K562 (cell line): ENCODE measurements at regions not wholly inside any gene's neighbourhood (a gene's known extent, or its start where the extent isn't known, plus 50 kb on each side); places are given as distances from the start of the nearest gene placed in this dataset.

ENCODE experiments used
- ARID1B ChIP-seq: fragments of 450-650 bp; IDR thresholded peaks from 2 replicates; pipeline ENCODE4 v1.6.1; 2016; ENCODE audit warnings: antibody characterized with exemption, mild to moderate bottlenecking, inconsistent platforms
- BCOR ChIP-seq: fragments of 450-650 bp; IDR thresholded peaks from 2 replicates; pipeline ENCODE4 v1.6.1; 2016
- CBFA2T2 ChIP-seq: fragments of 450-650 bp; conservative IDR thresholded peaks from 2 replicates; pipeline ENCODE4 v1.6.1; 2017; ENCODE audit warnings: mild to moderate bottlenecking
- CBFA2T3 ChIP-seq: fragments of 450-650 bp; IDR thresholded peaks from 2 replicates; pipeline ENCODE4 v1.6.1; 2017
- DPF2 ChIP-seq: fragments of 450-650 bp; IDR thresholded peaks from 2 replicates; pipeline ENCODE4 v1.6.1; 2016
- POLR2AphosphoS5 ChIP-seq: IDR thresholded peaks from 2 replicates; pipeline ENCODE4 v1.6.1; 2011; ENCODE audit warnings: mild to moderate bottlenecking, low read depth, low read length, moderate library complexity; ENCODE audit not compliant: control insufficient read depth, insufficient read depth
- SMAD2 ChIP-seq: fragments of 150-350 bp; IDR thresholded peaks from 2 replicates; pipeline ENCODE4 v1.6.1; 2014; ENCODE audit warnings: low read depth, mild to moderate bottlenecking, low read length
- SMARCA4 ChIP-seq: fragments of 450-650 bp; IDR thresholded peaks from 2 replicates; pipeline ENCODE4 v1.6.1; 2016
- SOX6 ChIP-seq: fragments of 450-650 bp; IDR thresholded peaks from 2 replicates; pipeline ENCODE4 v1.6.1; 2014; ENCODE audit warnings: mild to moderate bottlenecking
- TAF9B ChIP-seq: fragments of 450-650 bp; IDR thresholded peaks from 2 replicates; pipeline ENCODE4 v1.6.1; 2018; ENCODE audit warnings: mild to moderate bottlenecking; ENCODE audit not compliant: partially characterized antibody
- TAL1 ChIP-seq: fragments of 450-650 bp; IDR thresholded peaks from 2 replicates; pipeline ENCODE4 v1.6.1; 2016; ENCODE audit warnings: mild to moderate bottlenecking
- TCF3 ChIP-seq: sonication (generic); formaldehyde crosslinking; IDR thresholded peaks from 2 replicates; pipeline ENCODE4 v1.4.0; 2020; ENCODE audit warnings: mild to moderate bottlenecking, missing genetic modification reagents
- TRIM24 ChIP-seq, 2 experiments: fragments of 450-650 bp; IDR thresholded peaks; 2 replicates each; pipeline ENCODE4 v1.6.1; 2016
- WHSC1 ChIP-seq: IDR thresholded peaks from one replicate; pipeline ENCODE4 v1.6.1; 2012; ENCODE audit warnings: low read length, control low read depth, inconsistent platforms
- ZNF586 ChIP-seq: fragments of 450-650 bp; formaldehyde crosslinking; conservative IDR thresholded peaks from 2 replicates; pipeline ENCODE4 v1.4.0; 2020; ENCODE audit warnings: mild to moderate bottlenecking, moderate library complexity
- TF ChIP-seq, protein P1 (sequence below): fragments of 250-450 bp; sonication (Bioruptor Pico); IDR thresholded peaks from 2 replicates; pipeline ENCODE4 v1.6.1; 2021; ENCODE audit warnings: mild to moderate bottlenecking
- TF ChIP-seq, protein P2 (sequence below): fragments of 450-650 bp; IDR thresholded peaks from 2 replicates; pipeline ENCODE4 v1.6.1; 2017; ENCODE audit warnings: antibody characterized with exemption, mild to moderate bottlenecking
- TF ChIP-seq, protein P3 (sequence below): fragments of 450-650 bp; IDR thresholded peaks from 2 replicates; pipeline ENCODE4 v1.6.1; 2016; ENCODE audit warnings: mild to moderate bottlenecking
- TF ChIP-seq, protein P4 (sequence below): fragments of 450-650 bp; IDR thresholded peaks from 2 replicates; pipeline ENCODE4 v1.6.1; 2016; ENCODE audit warnings: antibody characterized with exemption
- TF ChIP-seq, protein P5 (sequence below): IDR thresholded peaks from 3 replicates; pipeline ENCODE4 v1.6.1; 2011; ENCODE audit warnings: borderline replicate concordance, mild to moderate bottlenecking; ENCODE audit not compliant: insufficient read length, insufficient read depth

DNA sequence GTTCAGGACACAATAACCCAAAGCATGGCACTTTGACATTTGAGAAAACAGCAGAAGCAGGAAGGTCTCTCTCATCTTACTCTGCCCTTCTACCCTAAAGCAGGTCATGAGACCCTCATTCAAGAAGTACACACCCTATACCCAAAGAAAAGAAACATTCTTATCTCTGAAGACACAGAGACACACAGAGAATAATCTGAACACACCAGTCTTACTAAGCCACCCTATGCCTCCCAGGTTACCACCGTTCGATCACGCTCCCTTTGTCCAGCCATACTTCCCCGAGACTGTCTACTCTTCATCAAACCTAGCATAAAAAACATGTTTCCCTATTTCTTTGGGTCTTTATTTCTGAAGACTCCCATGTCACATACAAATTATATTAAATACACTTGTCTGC, 66.5 kb upstream of the ANKRD10 start (continued):
- TF ChIP-seq, protein P1, sequence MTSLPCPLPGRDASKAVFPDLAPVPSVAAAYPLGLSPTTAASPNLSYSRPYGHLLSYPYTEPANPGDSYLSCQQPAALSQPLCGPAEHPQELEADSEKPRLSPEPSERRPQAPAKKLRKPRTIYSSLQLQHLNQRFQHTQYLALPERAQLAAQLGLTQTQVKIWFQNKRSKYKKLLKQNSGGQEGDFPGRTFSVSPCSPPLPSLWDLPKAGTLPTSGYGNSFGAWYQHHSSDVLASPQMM: no peak
- TF ChIP-seq POLR2AphosphoS5 (peak; percentile 30; the same call in 1 of the 2 replicates), BCOR (peak; percentile 24; the same call in 1 of the 2 replicates), ZNF586 (no peak), DPF2 (peak; percentile 81), SMAD2 (no peak), SOX6 (peak; percentile 42), WHSC1 (no peak), TCF3 (CRISPR knock-in tag) (peak; percentile 86), CBFA2T2 (peak; percentile 79), SMARCA4 (peak; percentile 71), TAL1 (peak; percentile 83), TAF9B (no peak), TRIM24 (IDR thresholded peaks at IDR 0.05) (peak in 1 of 2 experiments; percentile 65; a peak in 2 of 4 replicates), CBFA2T3 (peak; percentile 90), ARID1B (peak; percentile 85)
- TF ChIP-seq, protein P2, sequence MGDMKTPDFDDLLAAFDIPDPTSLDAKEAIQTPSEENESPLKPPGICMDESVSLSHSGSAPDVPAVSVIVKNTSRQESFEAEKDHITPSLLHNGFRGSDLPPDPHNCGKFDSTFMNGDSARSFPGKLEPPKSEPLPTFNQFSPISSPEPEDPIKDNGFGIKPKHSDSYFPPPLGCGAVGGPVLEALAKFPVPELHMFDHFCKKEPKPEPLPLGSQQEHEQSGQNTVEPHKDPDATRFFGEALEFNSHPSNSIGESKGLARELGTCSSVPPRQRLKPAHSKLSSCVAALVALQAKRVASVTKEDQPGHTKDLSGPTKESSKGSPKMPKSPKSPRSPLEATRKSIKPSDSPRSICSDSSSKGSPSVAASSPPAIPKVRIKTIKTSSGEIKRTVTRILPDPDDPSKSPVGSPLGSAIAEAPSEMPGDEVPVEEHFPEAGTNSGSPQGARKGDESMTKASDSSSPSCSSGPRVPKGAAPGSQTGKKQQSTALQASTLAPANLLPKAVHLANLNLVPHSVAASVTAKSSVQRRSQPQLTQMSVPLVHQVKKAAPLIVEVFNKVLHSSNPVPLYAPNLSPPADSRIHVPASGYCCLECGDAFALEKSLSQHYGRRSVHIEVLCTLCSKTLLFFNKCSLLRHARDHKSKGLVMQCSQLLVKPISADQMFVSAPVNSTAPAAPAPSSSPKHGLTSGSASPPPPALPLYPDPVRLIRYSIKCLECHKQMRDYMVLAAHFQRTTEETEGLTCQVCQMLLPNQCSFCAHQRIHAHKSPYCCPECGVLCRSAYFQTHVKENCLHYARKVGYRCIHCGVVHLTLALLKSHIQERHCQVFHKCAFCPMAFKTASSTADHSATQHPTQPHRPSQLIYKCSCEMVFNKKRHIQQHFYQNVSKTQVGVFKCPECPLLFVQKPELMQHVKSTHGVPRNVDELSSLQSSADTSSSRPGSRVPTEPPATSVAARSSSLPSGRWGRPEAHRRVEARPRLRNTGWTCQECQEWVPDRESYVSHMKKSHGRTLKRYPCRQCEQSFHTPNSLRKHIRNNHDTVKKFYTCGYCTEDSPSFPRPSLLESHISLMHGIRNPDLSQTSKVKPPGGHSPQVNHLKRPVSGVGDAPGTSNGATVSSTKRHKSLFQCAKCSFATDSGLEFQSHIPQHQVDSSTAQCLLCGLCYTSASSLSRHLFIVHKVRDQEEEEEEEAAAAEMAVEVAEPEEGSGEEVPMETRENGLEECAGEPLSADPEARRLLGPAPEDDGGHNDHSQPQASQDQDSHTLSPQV: peak; percentile 38; the same call in 1 of the 2 replicates
- TF ChIP-seq, protein P3, sequence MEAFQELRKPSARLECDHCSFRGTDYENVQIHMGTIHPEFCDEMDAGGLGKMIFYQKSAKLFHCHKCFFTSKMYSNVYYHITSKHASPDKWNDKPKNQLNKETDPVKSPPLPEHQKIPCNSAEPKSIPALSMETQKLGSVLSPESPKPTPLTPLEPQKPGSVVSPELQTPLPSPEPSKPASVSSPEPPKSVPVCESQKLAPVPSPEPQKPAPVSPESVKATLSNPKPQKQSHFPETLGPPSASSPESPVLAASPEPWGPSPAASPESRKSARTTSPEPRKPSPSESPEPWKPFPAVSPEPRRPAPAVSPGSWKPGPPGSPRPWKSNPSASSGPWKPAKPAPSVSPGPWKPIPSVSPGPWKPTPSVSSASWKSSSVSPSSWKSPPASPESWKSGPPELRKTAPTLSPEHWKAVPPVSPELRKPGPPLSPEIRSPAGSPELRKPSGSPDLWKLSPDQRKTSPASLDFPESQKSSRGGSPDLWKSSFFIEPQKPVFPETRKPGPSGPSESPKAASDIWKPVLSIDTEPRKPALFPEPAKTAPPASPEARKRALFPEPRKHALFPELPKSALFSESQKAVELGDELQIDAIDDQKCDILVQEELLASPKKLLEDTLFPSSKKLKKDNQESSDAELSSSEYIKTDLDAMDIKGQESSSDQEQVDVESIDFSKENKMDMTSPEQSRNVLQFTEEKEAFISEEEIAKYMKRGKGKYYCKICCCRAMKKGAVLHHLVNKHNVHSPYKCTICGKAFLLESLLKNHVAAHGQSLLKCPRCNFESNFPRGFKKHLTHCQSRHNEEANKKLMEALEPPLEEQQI: 0 out of 2 replicates have a peak, but pooled peaks have one; percentile 22
- TF ChIP-seq, protein P4, sequence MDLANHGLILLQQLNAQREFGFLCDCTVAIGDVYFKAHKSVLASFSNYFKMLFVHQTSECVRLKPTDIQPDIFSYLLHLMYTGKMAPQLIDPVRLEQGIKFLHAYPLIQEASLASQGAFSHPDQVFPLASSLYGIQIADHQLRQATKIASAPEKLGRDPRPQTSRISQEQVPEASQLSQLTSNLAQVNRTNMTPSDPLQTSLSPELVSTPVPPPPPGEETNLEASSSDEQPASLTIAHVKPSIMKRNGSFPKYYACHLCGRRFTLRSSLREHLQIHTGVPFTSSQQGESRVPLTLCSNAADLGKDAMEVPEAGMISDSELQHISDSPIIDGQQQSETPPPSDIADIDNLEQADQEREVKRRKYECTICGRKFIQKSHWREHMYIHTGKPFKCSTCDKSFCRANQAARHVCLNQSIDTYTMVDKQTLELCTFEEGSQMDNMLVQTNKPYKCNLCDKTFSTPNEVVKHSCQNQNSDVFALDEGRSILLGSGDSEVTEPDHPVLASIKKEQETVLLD: 0 out of 2 replicates have a peak, but pooled peaks have one; percentile 29
- TF ChIP-seq, protein P5, sequence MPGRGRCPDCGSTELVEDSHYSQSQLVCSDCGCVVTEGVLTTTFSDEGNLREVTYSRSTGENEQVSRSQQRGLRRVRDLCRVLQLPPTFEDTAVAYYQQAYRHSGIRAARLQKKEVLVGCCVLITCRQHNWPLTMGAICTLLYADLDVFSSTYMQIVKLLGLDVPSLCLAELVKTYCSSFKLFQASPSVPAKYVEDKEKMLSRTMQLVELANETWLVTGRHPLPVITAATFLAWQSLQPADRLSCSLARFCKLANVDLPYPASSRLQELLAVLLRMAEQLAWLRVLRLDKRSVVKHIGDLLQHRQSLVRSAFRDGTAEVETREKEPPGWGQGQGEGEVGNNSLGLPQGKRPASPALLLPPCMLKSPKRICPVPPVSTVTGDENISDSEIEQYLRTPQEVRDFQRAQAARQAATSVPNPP: no peak
- TF ChIP-seq, all 486 proteins: peak for 24
